H1 (cell line): ENCODE measurements at regions not wholly inside any gene's neighbourhood (a gene's known extent, or its start where the extent isn't known, plus 50 kb on each side); places are given as distances from the start of the nearest gene placed in this dataset.

Experiments
- TAF1 ChIP-seq: IDR thresholded peaks from 2 replicates; pipeline ENCODE4 v1.6.1; 2011; ENCODE audit warnings: mild to moderate bottlenecking, low read depth, low read length

GRCh38 chr6:140711019-140711613, 1336.7 kb upstream of the CITED2 start (continued):
- TF ChIP-seq TAF1: no peak
